ENCODE measurements at regions not wholly inside any gene's neighbourhood (a gene's known extent, or its start where the extent isn't known, plus 50 kb on each side); places are given as distances from the start of the nearest gene placed in this dataset.

- DNase-seq (ENCODE audit: low read depth in 2 of 2), result no peak
- no peak overlapping the region for H3K4me3 ChIP-seq (replicated peaks in 1 of 2; ENCODE audit: low read depth in 2 of 2, low read length in 2 of 2)
- TF ChIP-seq, protein P1, sequence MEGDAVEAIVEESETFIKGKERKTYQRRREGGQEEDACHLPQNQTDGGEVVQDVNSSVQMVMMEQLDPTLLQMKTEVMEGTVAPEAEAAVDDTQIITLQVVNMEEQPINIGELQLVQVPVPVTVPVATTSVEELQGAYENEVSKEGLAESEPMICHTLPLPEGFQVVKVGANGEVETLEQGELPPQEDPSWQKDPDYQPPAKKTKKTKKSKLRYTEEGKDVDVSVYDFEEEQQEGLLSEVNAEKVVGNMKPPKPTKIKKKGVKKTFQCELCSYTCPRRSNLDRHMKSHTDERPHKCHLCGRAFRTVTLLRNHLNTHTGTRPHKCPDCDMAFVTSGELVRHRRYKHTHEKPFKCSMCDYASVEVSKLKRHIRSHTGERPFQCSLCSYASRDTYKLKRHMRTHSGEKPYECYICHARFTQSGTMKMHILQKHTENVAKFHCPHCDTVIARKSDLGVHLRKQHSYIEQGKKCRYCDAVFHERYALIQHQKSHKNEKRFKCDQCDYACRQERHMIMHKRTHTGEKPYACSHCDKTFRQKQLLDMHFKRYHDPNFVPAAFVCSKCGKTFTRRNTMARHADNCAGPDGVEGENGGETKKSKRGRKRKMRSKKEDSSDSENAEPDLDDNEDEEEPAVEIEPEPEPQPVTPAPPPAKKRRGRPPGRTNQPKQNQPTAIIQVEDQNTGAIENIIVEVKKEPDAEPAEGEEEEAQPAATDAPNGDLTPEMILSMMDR (IDR thresholded peaks at IDR 0.05; ENCODE audit: low read depth, low read length), result no peak
Measured at GRCh38 chr11:122488892-122489706, 166.4 kb upstream of the UBASH3B start.

DNA sequence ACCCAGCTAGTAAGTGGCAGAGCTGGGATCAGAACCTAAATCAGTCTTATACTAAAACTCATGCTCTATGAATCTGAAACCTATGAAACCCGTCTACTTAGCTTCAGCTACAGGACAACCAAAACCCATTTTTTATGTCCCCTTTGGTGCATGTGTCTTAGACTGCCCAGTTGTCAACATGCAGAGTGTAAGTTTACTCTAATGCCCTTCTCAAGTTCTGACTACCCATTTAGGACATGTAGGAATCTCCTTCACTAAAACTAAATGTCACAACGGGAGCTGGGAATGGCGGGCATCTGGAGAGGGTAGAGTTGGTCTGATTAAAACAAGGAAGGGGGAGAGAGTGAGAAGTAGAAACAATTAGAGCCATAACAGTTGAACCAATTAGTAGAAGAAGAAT lies 167.9 kb upstream of the UBASH3B start:
- no peak overlapping the region for H3K4me3 ChIP-seq (replicated peaks in 1 of 2; ENCODE audit: low read depth in 2 of 2, low read length in 2 of 2)
- no peak for DNase-seq (ENCODE audit: low read depth in 2 of 2)
- TF ChIP-seq, protein P1 (IDR thresholded peaks at IDR 0.05; ENCODE audit: low read depth, low read length), result no peak

GRCh38 chr11:122486793-122487495 lies 168.6 kb upstream of the UBASH3B start:
- peak; percentile 16 to 17 for DNase-seq (ENCODE audit: low read depth in 2 of 2)
- TF ChIP-seq, protein P1 (IDR thresholded peaks at IDR 0.05; ENCODE audit: low read depth, low read length), result no peak
- no peak overlapping the region for H3K4me3 ChIP-seq (replicated peaks in 1 of 2; ENCODE audit: low read depth in 2 of 2, low read length in 2 of 2)

GRCh38 chr11:122478986-122479385 lies 176.5 kb upstream of the UBASH3B start:
- TF ChIP-seq, protein P1 (IDR thresholded peaks at IDR 0.05; ENCODE audit: low read depth, low read length), result no peak

DNA sequence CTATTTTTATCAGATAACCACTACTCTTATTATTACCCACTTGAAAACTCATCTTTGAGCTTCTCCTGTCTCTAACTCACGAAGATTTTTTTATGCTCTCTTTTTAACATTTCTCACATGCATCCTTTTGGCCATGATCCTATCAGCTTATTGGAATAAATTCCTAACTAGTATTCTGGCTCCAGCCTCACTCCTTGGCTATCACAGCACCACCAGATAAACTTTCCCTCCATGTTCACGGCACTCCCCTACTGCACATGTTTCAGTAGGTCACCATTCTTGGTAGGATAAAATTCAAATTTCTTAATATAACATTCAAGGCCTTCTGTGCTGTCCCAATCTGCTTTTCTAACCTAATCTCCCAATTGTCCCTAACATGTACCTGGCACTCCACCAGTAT lies 186.6 kb upstream of the UBASH3B start:
- H3K4me3 ChIP-seq (replicated peaks in 1 of 2; ENCODE audit: low read depth in 2 of 2, low read length in 2 of 2), result no peak overlapping the region
- DNase-seq (ENCODE audit: low read depth in 2 of 2), result no peak
- TF ChIP-seq, protein P1 (IDR thresholded peaks at IDR 0.05; ENCODE audit: low read depth, low read length), result no peak

More at GRCh38 chr11:122478986-122479385, 176.5 kb upstream of the UBASH3B start:
- H3K4me3 ChIP-seq (replicated peaks in 1 of 2; ENCODE audit: low read depth in 2 of 2, low read length in 2 of 2), result no peak overlapping the region
- no peak for DNase-seq (ENCODE audit: low read depth in 2 of 2)

DNA sequence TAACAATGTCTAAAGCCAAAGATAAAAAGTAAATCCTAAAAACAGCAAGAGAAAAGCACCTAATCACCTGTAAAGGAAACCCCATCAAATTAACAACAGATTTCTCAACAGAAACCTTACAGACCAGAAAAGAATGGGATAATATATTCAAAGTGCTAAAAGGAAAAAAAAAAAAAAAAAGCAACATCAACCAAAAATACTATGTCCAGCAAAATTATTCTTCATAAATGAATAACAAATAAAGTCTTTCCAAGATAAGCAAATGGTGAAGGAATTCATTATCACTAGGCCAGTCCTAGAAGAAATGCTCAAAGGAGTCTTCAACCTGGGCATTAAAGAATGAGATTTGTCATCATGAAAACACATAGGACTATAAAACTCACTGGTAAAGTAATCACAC lies 192.0 kb upstream of the UBASH3B start:
- H3K4me3 ChIP-seq (replicated peaks in 1 of 2; ENCODE audit: low read depth in 2 of 2, low read length in 2 of 2), result no peak overlapping the region
- TF ChIP-seq, protein P1 (IDR thresholded peaks at IDR 0.05; ENCODE audit: low read depth, low read length), result no peak
- DNase-seq (ENCODE audit: low read depth in 2 of 2), result no peak

Measured in cardiac fibroblast (primary cell).